HG03095 (cell line): ENCODE measurements at regions not wholly inside any gene's neighbourhood (a gene's known extent, or its start where the extent isn't known, plus 50 kb on each side); places are given as distances from the start of the nearest gene placed in this dataset.
"Not testable (repeated sequence)": the region's sequence is repeated elsewhere in the genome, so short reads cannot be mapped to it uniquely, and the experiment has no call there.

Experiments used
- ATAC-seq: cut with Tn5 transposase; IDR thresholded peaks from one replicate; pipeline ENCODE4 v1.9.1; 2021; ENCODE audit warnings: moderate library complexity; ENCODE audit not compliant: unreplicated experiment

- no peak for ATAC-seq
Observed at GRCh38 chr3:75237477-75237876, 426.7 kb upstream of the FRG2C start.

- ATAC-seq, result not testable (repeated sequence)
Observed at GRCh38 chr3:75241226-75241962, 422.7 kb upstream of the FRG2C start.

GRCh38 chr3:75242012-75242735, 422.0 kb upstream of the FRG2C start:
- ATAC-seq, result no peak

- no peak for ATAC-seq
Observed at GRCh38 chr3:75248974-75249373, 415.2 kb upstream of the FRG2C start.

- no peak for ATAC-seq
Observed at GRCh38 chr3:75254685-75255084, 409.4 kb upstream of the FRG2C start.

- not testable (repeated sequence) for ATAC-seq
Observed at GRCh38 chr3:75258825-75259683, 405.1 kb upstream of the FRG2C start.

- ATAC-seq, result not testable (repeated sequence)
Observed at GRCh38 chr3:75260975-75261374, 403.2 kb upstream of the FRG2C start.

- ATAC-seq, result no peak
Observed at GRCh38 chr3:75262661-75263060, 401.5 kb upstream of the FRG2C start.

- ATAC-seq, result no peak
Observed at GRCh38 chr3:75265897-75266296, 398.2 kb upstream of the FRG2C start.

- not testable (repeated sequence) for ATAC-seq
Observed at GRCh38 chr3:75268576-75268975, 395.6 kb upstream of the FRG2C start.

GRCh38 chr3:75272237-75272636, 391.9 kb upstream of the FRG2C start:
- not testable (repeated sequence) for ATAC-seq

GRCh38 chr3:75272691-75273090, 391.4 kb upstream of the FRG2C start:
- no peak for ATAC-seq

- not testable (repeated sequence) for ATAC-seq
Observed at GRCh38 chr3:75285531-75286148, 378.5 kb upstream of the FRG2C start.

- ATAC-seq, result not testable (repeated sequence)
Observed at GRCh38 chr3:75288972-75289574, 375.1 kb upstream of the FRG2C start.

- no peak for ATAC-seq
Observed at GRCh38 chr3:75294124-75294523, 370.0 kb upstream of the FRG2C start.

- no peak for ATAC-seq
Observed at GRCh38 chr3:75295013-75295412, 369.1 kb upstream of the FRG2C start.

- no peak for ATAC-seq
Observed at GRCh38 chr3:75296858-75297257, 367.3 kb upstream of the FRG2C start.

- no peak for ATAC-seq
Observed at GRCh38 chr3:75300606-75301005, 363.5 kb upstream of the FRG2C start.

- ATAC-seq, result not testable (repeated sequence)
Observed at GRCh38 chr3:75301050-75301449, 363.1 kb upstream of the FRG2C start.

GRCh38 chr3:75303741-75304140, 360.4 kb upstream of the FRG2C start:
- no peak for ATAC-seq

- no peak for ATAC-seq
Observed at GRCh38 chr3:75305901-75306300, 358.2 kb upstream of the FRG2C start.
